ENCODE measurements at regions not wholly inside any gene's neighbourhood (a gene's known extent, or its start where the extent isn't known, plus 50 kb on each side); places are given as distances from the start of the nearest gene placed in this dataset.

- no peak for TF ChIP-seq PATZ1 (CRISPR knock-in tag; IDR thresholded peaks at IDR 0.05; ENCODE audit: borderline replicate concordance)
- TF ChIP-seq ISL1 (CRISPR knock-in tag; IDR thresholded peaks at IDR 0.05): no peak
These were observed 131.9 kb downstream of the DAD1 start (continued) for GRCh38 chr14:22456998-22457594.

DNA sequence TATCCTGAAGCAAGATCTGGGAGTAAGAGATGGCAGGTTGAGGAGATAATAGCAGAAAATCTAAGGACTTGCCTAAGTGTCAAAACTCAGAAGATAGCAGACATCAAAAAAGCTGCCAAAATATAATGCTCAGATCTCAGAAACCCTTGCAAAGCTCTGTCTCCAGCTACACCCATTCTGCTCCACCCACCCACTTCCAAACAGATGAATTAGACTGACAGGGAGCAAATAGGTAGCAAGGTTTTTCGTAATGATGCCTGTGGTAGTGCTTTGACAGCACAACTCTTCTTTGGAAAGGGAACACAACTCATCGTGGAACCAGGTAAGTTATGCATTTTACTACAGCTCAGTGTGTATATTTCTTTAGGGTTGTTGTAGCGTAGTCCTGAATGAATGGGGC is 132.6 kb downstream of the DAD1 start:
- TF ChIP-seq PATZ1 (CRISPR knock-in tag; IDR thresholded peaks at IDR 0.05; ENCODE audit: borderline replicate concordance) (no peak), TCF4 (CRISPR knock-in tag; IDR thresholded peaks at IDR 0.05; ENCODE audit: borderline replicate concordance) (no peak), CREB5 (CRISPR knock-in tag; IDR thresholded peaks at IDR 0.05; ENCODE audit: low read depth) (no peak), ZNF8 (CRISPR knock-in tag; IDR thresholded peaks at IDR 0.05) (no peak), ZNF565 (CRISPR knock-in tag; conservative IDR thresholded peaks at IDR 0.05; ENCODE audit: low read depth) (no peak), SNAI2 (CRISPR knock-in tag; IDR thresholded peaks at IDR 0.05) (no peak), ZNF70 (CRISPR knock-in tag; IDR thresholded peaks at IDR 0.05) (no peak), ZFP3 (CRISPR knock-in tag; IDR thresholded peaks at IDR 0.05) (no peak), CSDC2 (CRISPR knock-in tag; IDR thresholded peaks at IDR 0.05) (no peak), GLIS3 (CRISPR knock-in tag; IDR thresholded peaks at IDR 0.05) (no peak), ESRRG (CRISPR knock-in tag; IDR thresholded peaks at IDR 0.05) (no peak), OSR1 (CRISPR knock-in tag; IDR thresholded peaks at IDR 0.05) (no peak)
- no peak for ATAC-seq

DNA sequence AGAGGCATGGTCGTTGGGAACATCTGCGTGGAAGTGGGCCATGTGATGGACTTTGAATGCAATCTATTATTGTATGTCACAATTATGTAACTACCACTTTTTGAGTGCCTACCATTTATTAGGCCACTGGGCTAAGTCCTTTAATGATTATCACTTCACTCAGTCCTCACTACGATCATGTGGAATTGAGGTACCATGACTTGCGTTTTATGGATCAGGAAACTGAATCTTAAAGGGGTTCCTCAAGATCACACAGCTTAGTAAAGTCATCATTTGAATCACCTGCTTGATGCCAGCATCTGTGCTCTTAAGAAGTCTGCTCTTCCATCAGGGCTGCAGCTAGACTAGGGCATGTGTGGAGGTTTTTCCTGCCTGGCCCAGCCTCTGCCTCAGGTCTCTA is 136.7 kb downstream of the DAD1 start:
- no peak for TF ChIP-seq ESRRG (CRISPR knock-in tag; IDR thresholded peaks at IDR 0.05)
- no peak for TF ChIP-seq ZC3H10 (CRISPR knock-in tag; IDR thresholded peaks at IDR 0.05)
- no peak for TF ChIP-seq ISL1 (CRISPR knock-in tag; IDR thresholded peaks at IDR 0.05)
- no peak for TF ChIP-seq PPARA (CRISPR knock-in tag; IDR thresholded peaks at IDR 0.05; ENCODE audit: borderline replicate concordance)
- no peak for TF ChIP-seq ZNF565 (CRISPR knock-in tag; conservative IDR thresholded peaks at IDR 0.05; ENCODE audit: low read depth)
- no peak for ATAC-seq

DNA sequence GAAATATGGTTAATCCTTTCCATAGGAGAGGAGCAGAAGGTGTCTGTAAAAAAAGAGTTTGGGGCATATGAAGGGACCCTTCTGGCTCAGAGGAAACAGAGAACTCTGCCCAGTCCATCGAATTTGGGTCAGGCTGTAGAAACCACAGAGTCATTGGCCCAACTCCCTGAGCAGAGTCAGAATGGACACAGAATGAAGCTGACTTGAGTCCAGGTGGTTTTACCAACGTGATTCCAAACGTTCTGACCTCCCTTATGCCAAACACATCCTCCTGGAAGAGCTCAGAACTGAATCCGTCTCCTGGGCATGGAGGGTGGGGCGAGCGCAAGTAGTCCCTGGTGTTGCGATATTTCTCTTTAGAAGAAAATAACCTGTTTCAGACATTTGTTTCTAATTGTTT is 138.8 kb downstream of the DAD1 start:
- TF ChIP-seq BACH2 (CRISPR knock-in tag; IDR thresholded peaks at IDR 0.05; ENCODE audit: borderline replicate concordance): no peak
- TF ChIP-seq PPARA (CRISPR knock-in tag; IDR thresholded peaks at IDR 0.05; ENCODE audit: borderline replicate concordance): no peak
- TF ChIP-seq OSR1 (CRISPR knock-in tag; IDR thresholded peaks at IDR 0.05): no peak
- ATAC-seq: no peak

DNA sequence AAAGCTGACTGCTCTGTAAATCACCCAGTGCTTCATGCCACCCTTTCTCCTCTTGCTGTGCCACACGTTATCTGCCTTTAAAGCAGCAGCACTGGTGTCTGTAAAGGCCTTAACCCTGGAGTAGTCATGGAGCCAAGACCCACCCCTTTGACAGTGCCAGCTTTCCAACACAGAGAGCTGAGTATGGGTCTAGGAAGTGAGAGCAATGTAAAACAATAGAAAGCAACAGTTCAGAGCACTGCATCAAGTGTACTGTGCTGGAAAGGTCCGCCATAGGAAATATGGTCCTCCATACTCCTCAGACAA is 139.5 kb downstream of the DAD1 start:
- ATAC-seq: no peak
- TF ChIP-seq CREB5 (CRISPR knock-in tag; IDR thresholded peaks at IDR 0.05; ENCODE audit: low read depth): no peak
- no peak for TF ChIP-seq POU6F1 (CRISPR knock-in tag; IDR thresholded peaks at IDR 0.05; ENCODE audit: borderline replicate concordance, low read depth)
- no peak for TF ChIP-seq ARNTL (CRISPR knock-in tag; IDR thresholded peaks at IDR 0.05; ENCODE audit: borderline replicate concordance, low read depth)
- no peak for TF ChIP-seq ESRRG (CRISPR knock-in tag; IDR thresholded peaks at IDR 0.05)
- no peak for TF ChIP-seq TCF4 (CRISPR knock-in tag; IDR thresholded peaks at IDR 0.05; ENCODE audit: borderline replicate concordance)
- TF ChIP-seq RARB (CRISPR knock-in tag; IDR thresholded peaks at IDR 0.05): no peak
- no peak for TF ChIP-seq ZC3H10 (CRISPR knock-in tag; IDR thresholded peaks at IDR 0.05)
- no peak for TF ChIP-seq ZNF8 (CRISPR knock-in tag; IDR thresholded peaks at IDR 0.05)
- TF ChIP-seq ZNF70 (CRISPR knock-in tag; IDR thresholded peaks at IDR 0.05): no peak
- no peak for TF ChIP-seq ZNF565 (CRISPR knock-in tag; conservative IDR thresholded peaks at IDR 0.05; ENCODE audit: low read depth)
- no peak for TF ChIP-seq TOX (CRISPR knock-in tag; IDR thresholded peaks at IDR 0.05; ENCODE audit: borderline replicate concordance)
- TF ChIP-seq SNAI2 (CRISPR knock-in tag; IDR thresholded peaks at IDR 0.05): no peak
- TF ChIP-seq ZFP30 (CRISPR knock-in tag; IDR thresholded peaks at IDR 0.05): no peak
